ENCODE measurements at regions not wholly inside any gene's neighbourhood (a gene's known extent, or its start where the extent isn't known, plus 50 kb on each side); places are given as distances from the start of the nearest gene placed in this dataset.
A peak's percentile ranks its signal among the peaks of the same experiment; 100 is the strongest.

DNA sequence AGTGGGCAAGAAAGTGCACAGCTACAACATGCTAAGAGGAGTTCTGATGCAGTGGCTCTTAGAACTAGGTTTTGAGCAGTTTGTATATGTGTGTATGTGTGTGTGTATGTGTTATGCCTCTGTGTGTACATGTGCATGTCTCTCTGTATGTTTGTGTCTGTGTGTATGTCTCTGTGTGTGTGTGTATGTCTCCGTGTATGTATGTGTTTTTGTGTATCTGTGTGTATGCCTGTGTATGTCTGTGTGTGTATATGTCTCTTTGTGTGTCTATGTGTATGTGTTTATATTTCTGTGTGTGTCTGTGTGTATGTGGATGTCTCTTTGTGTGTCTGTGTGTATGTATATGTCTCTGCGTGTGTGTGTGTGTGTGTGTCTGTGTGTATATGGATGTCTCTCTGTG, 139.6 kb downstream of the C12orf75 start:
- Histone ChIP-seq H3K4me3 (replicated peaks in 1 of 4; ENCODE audit: control extremely low read depth in 1 of 4, insufficient read depth in 1 of 4, low read depth in 3 of 4, low read length in 4 of 4) (no peak overlapping the region), H3K36me3 (ENCODE audit: control insufficient read depth, insufficient read depth, low read length) (no peaks in the 10 kb centered on the region), H3K4me2 (ENCODE audit: extremely low read depth, insufficient read depth, low read length) (no peak overlapping the region), H3K27me3 (ENCODE audit: control insufficient read depth, insufficient read depth, low read length) (no peaks in the 10 kb centered on the region), H3K9me3 (ENCODE audit: control insufficient read depth, insufficient read depth, low read depth, low read length) (no peaks in the 10 kb centered on the region), H4K20me1 (ENCODE audit: control insufficient read depth, extremely low read depth, insufficient read depth, low read length) (no peaks in the 10 kb centered on the region), H3K4me1 (ENCODE audit: control insufficient read depth, extremely low read depth, insufficient read depth, low read length) (no peaks in the 10 kb centered on the region), H3K9ac (ENCODE audit: insufficient read depth, low read length) (no peak overlapping the region), H3K79me2 (ENCODE audit: control insufficient read depth, insufficient read depth, low read length) (no peaks in the 10 kb centered on the region), H3K27ac (ENCODE audit: insufficient read depth, low read length) (no peak overlapping the region), H2AFZ (ENCODE audit: low read length) (no peak overlapping the region)
- no peak for TF ChIP-seq EZH2 (IDR thresholded peaks at IDR 0.05; ENCODE audit: low read length, missing control alignments)
- TF ChIP-seq, protein P1, sequence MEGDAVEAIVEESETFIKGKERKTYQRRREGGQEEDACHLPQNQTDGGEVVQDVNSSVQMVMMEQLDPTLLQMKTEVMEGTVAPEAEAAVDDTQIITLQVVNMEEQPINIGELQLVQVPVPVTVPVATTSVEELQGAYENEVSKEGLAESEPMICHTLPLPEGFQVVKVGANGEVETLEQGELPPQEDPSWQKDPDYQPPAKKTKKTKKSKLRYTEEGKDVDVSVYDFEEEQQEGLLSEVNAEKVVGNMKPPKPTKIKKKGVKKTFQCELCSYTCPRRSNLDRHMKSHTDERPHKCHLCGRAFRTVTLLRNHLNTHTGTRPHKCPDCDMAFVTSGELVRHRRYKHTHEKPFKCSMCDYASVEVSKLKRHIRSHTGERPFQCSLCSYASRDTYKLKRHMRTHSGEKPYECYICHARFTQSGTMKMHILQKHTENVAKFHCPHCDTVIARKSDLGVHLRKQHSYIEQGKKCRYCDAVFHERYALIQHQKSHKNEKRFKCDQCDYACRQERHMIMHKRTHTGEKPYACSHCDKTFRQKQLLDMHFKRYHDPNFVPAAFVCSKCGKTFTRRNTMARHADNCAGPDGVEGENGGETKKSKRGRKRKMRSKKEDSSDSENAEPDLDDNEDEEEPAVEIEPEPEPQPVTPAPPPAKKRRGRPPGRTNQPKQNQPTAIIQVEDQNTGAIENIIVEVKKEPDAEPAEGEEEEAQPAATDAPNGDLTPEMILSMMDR (conservative IDR thresholded peaks at IDR 0.05 in 1 of 2, IDR thresholded peaks at IDR 0.05 in 1 of 2; ENCODE audit: low read depth in 1 of 2, low read length in 2 of 2), result no peak
- DNase-seq (ENCODE audit: low read depth in 2 of 2), result no peak

DNA sequence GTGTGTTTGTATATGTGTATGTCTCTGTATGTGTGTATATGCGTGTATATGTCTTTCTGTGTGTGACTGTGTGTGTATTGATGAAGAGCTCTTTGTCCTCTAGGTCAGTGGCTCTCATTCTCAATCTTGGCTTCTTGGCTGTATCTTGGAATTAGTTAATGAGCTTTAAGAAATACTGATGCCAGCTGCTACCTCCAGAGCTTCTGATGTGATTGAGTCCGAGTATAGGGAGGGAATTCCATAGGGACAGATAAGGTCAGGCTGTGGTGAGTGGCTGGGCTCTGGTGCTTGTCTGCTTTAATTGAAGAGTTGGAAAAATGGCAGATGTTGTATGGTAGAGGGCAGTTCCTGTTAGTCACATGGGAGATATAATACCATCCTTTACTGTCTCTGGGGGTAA, 140.1 kb downstream of the C12orf75 start:
- TF ChIP-seq, protein P1 (conservative IDR thresholded peaks at IDR 0.05 in 1 of 2, IDR thresholded peaks at IDR 0.05 in 1 of 2; ENCODE audit: low read depth in 1 of 2, low read length in 2 of 2), result no peak
- TF ChIP-seq EZH2 (IDR thresholded peaks at IDR 0.05; ENCODE audit: low read length, missing control alignments), result no peak
- Histone ChIP-seq H3K27ac (ENCODE audit: insufficient read depth, low read length) (no peak overlapping the region), H3K4me1 (ENCODE audit: control insufficient read depth, extremely low read depth, insufficient read depth, low read length) (no peaks in the 10 kb centered on the region), H3K79me2 (ENCODE audit: control insufficient read depth, insufficient read depth, low read length) (no peaks in the 10 kb centered on the region), H4K20me1 (ENCODE audit: control insufficient read depth, extremely low read depth, insufficient read depth, low read length) (no peaks in the 10 kb centered on the region), H3K27me3 (ENCODE audit: control insufficient read depth, insufficient read depth, low read length) (no peaks in the 10 kb centered on the region), H3K4me3 (replicated peaks in 1 of 4; ENCODE audit: control extremely low read depth in 1 of 4, insufficient read depth in 1 of 4, low read depth in 3 of 4, low read length in 4 of 4) (no peak overlapping the region), H3K9me3 (ENCODE audit: control insufficient read depth, insufficient read depth, low read depth, low read length) (no peaks in the 10 kb centered on the region), H3K36me3 (ENCODE audit: control insufficient read depth, insufficient read depth, low read length) (no peaks in the 10 kb centered on the region), H3K4me2 (ENCODE audit: extremely low read depth, insufficient read depth, low read length) (no peak overlapping the region), H2AFZ (ENCODE audit: low read length) (no peak overlapping the region), H3K9ac (ENCODE audit: insufficient read depth, low read length) (no peak overlapping the region)
- DNase-seq (ENCODE audit: low read depth in 2 of 2), result no peak

DNA sequence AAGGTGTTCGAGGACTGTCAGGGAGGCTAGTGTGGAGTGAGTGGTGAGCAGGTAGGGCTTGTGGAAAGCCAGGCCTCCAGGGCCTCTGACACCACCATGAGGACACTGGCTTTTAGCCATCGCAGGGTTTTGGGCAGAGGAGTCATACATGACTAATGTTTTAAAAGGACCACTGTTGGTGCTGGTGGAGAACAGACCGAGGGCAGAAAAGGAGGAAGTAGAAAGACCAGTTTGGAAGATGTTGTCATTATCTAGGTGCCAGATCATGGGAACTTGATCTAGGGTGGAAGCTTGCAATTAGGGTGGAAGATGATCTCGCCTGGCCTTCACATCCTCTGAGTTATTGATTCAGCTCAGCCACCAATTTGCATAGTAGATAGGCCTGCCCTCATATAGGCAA, 144.2 kb downstream of the C12orf75 start:
- no peak for TF ChIP-seq EZH2 (IDR thresholded peaks at IDR 0.05; ENCODE audit: low read length, missing control alignments)
- TF ChIP-seq, protein P1 (conservative IDR thresholded peaks at IDR 0.05 in 1 of 2, IDR thresholded peaks at IDR 0.05 in 1 of 2; ENCODE audit: low read depth in 1 of 2, low read length in 2 of 2), result no peak
- H3K4me1 ChIP-seq (ENCODE audit: control insufficient read depth, extremely low read depth, insufficient read depth, low read length), result no peaks in the 10 kb centered on the region
- no peak overlapping the region for H3K27ac ChIP-seq (ENCODE audit: insufficient read depth, low read length)
- H4K20me1 ChIP-seq (ENCODE audit: control insufficient read depth, extremely low read depth, insufficient read depth, low read length), result no peaks in the 10 kb centered on the region
- H3K27me3 ChIP-seq (ENCODE audit: control insufficient read depth, insufficient read depth, low read length), result no peaks in the 10 kb centered on the region
- no peaks in the 10 kb centered on the region for H3K79me2 ChIP-seq (ENCODE audit: control insufficient read depth, insufficient read depth, low read length)
- no peak overlapping the region for H2AFZ ChIP-seq (ENCODE audit: low read length)
- no peak overlapping the region for H3K9ac ChIP-seq (ENCODE audit: insufficient read depth, low read length)
- no peaks in the 10 kb centered on the region for H3K9me3 ChIP-seq (ENCODE audit: control insufficient read depth, insufficient read depth, low read depth, low read length)
- H3K4me2 ChIP-seq (ENCODE audit: extremely low read depth, insufficient read depth, low read length), result no peak overlapping the region
- DNase-seq (ENCODE audit: low read depth in 2 of 2), result peak in 1 of 2 donors; percentile 45
- no peaks in the 10 kb centered on the region for H3K36me3 ChIP-seq (ENCODE audit: control insufficient read depth, insufficient read depth, low read length)
- H3K4me3 ChIP-seq (replicated peaks in 1 of 4; ENCODE audit: control extremely low read depth in 1 of 4, insufficient read depth in 1 of 4, low read depth in 3 of 4, low read length in 4 of 4), result no peak overlapping the region

Data from fibroblast of lung (primary cell).